ENCODE measurements at regions not wholly inside any gene's neighbourhood (a gene's known extent, or its start where the extent isn't known, plus 50 kb on each side); places are given as distances from the start of the nearest gene placed in this dataset.

DNA sequence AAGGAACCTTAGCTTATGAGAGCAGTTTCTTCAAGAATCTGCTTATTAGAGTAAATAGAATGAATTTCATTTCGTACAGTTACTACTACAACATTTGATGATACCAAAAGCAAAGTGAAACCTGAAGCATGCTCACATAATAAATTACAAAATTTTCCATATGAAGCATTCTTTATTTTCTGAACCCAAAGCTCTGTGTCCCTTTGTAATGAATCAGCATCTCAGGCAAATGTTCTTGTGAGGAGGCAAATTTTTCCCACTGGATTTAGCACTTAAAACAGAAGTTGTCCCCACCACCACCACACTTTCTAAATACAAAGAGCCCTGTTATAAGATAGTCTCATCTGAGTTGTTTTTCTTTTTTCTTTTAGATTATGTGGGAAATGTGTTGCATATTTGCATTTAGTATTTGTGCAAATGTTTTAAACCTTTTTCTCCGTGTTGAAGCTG, 70.7 kb upstream of the NFKB1 start:
- TF ChIP-seq POLR2AphosphoS5 (IDR thresholded peaks at IDR 0.05; ENCODE audit: insufficient read depth in 1 of 2, low read depth in 1 of 2) (no peak), CTCF (IDR thresholded peaks at IDR 0.05) (no peak)
